HTR-8/SVneo (cell line): ENCODE measurements at regions not wholly inside any gene's neighbourhood (a gene's known extent, or its start where the extent isn't known, plus 50 kb on each side); places are given as distances from the start of the nearest gene placed in this dataset.
A peak's percentile ranks its signal among the peaks of the same experiment; 100 is the strongest.

Experiments
- DNase-seq: peaks from one replicate; pipeline ENCODE4 v3.0.0; 2011; ENCODE audit warnings: low spot score, mixed read lengths; ENCODE audit not compliant: insufficient read length
- FAIRE-seq: peaks from 2 replicates; lab custom pipeline; 2011; peaks lifted over from hg19 to GRCh38; lab: Jason Lieb, UNC

GRCh38 chr3:66165660-66166059 is 55.1 kb upstream of the SLC25A26 start:
- FAIRE-seq (no peak), DNase-seq (no peak)

GRCh38 chr3:66164155-66164554 is 56.6 kb upstream of the SLC25A26 start:
- FAIRE-seq, result no peak

GRCh38 chr3:66163222-66163621 is 57.6 kb upstream of the SLC25A26 start:
- no peak for DNase-seq
- no peak for FAIRE-seq

More at GRCh38 chr3:66164155-66164554, 56.6 kb upstream of the SLC25A26 start:
- DNase-seq, result no peak

GRCh38 chr3:66162766-66163165 is 58.0 kb upstream of the SLC25A26 start:
- DNase-seq (no peak), FAIRE-seq (no peak)

GRCh38 chr3:66158933-66159683 is 61.7 kb upstream of the SLC25A26 start:
- DNase-seq, result no peak

GRCh38 chr3:66154444-66154861 is 66.3 kb upstream of the SLC25A26 start:
- FAIRE-seq, result no peak

More at GRCh38 chr3:66158933-66159683, 61.7 kb upstream of the SLC25A26 start:
- no peak for FAIRE-seq

GRCh38 chr3:66153481-66154443 is 67.0 kb upstream of the SLC25A26 start:
- no peak for FAIRE-seq
- DNase-seq, result no peak

More at GRCh38 chr3:66154444-66154861, 66.3 kb upstream of the SLC25A26 start:
- no peak for DNase-seq

- DNase-seq (no peak), FAIRE-seq (no peak)
These were observed 68.5 kb upstream of the SLC25A26 start for GRCh38 chr3:66152336-66152735.

GRCh38 chr3:66150977-66151376 is 69.8 kb upstream of the SLC25A26 start:
- DNase-seq (no peak), FAIRE-seq (no peak)

GRCh38 chr3:66149269-66149668 is 71.5 kb upstream of the SLC25A26 start:
- FAIRE-seq, result no peak
- no peak for DNase-seq

GRCh38 chr3:66145408-66145733 is 75.4 kb upstream of the SLC25A26 start:
- DNase-seq, result no peak
- no peak for FAIRE-seq

- FAIRE-seq, result no peak
- DNase-seq, result no peak
These were observed 76.0 kb upstream of the SLC25A26 start for GRCh38 chr3:66144568-66145407.

- no peak for DNase-seq
- no peak for FAIRE-seq
These were observed 78.7 kb upstream of the SLC25A26 start for GRCh38 chr3:66142079-66142478.

GRCh38 chr3:66140743-66141372 is 79.9 kb upstream of the SLC25A26 start:
- DNase-seq (no peak), FAIRE-seq (no peak)

- FAIRE-seq (no peak), DNase-seq (no peak)
These were observed 80.7 kb upstream of the SLC25A26 start for GRCh38 chr3:66140106-66140505.

- DNase-seq (no peak), FAIRE-seq (no peak)
These were observed 81.4 kb upstream of the SLC25A26 start for GRCh38 chr3:66139415-66139814.

GRCh38 chr3:66138336-66139313 is 82.2 kb upstream of the SLC25A26 start:
- DNase-seq (peak; percentile 59), FAIRE-seq (no peak)

- DNase-seq (no peak), FAIRE-seq (no peak)
These were observed 84.2 kb upstream of the SLC25A26 start for GRCh38 chr3:66136597-66136996.
